ENCODE measurements at regions not wholly inside any gene's neighbourhood (a gene's known extent, or its start where the extent isn't known, plus 50 kb on each side); places are given as distances from the start of the nearest gene placed in this dataset.

GRCh38 chr1:58206749-58207148 is 339.8 kb downstream of the OMA1 start:
- H3K4me3 ChIP-seq, result no peak overlapping the region
- H3K27me3 ChIP-seq, result no peaks in the 10 kb centered on the region
- Mint-ChIP-seq H3K27me3 (ENCODE audit: insufficient read depth, low read depth) (no peaks in the 10 kb centered on the region), H3K36me3 (peaks cover 3% of the 10 kb centered on the region), H3K4me1 (peaks cover 3% of the 10 kb centered on the region), H3K9me3 (no peaks in the 10 kb centered on the region), H3K27ac (no peak overlapping the region), H3K4me3 (no peak overlapping the region)
- no peaks in the 10 kb centered on the region for H3K9me3 ChIP-seq (ENCODE audit: low read depth)
- no peak overlapping the region for H3K4me2 ChIP-seq
- no peaks in the 10 kb centered on the region for H4K20me1 ChIP-seq (ENCODE audit: low read depth)
- H3K36me3 ChIP-seq, result no peaks in the 10 kb centered on the region
- DNase-seq (ENCODE audit: low spot score), result no peak
- no peak overlapping the region for H2AFZ ChIP-seq (replicated peaks)
- H3K4me1 ChIP-seq, result peaks cover 4% of the 10 kb centered on the region
- H3K9ac ChIP-seq, result no peak overlapping the region
- no peaks in the 10 kb centered on the region for H3F3A ChIP-seq (ENCODE audit: low read depth)
- no peaks in the 10 kb centered on the region for H3K79me2 ChIP-seq (ENCODE audit: low read depth)
- TF ChIP-seq CTCF (IDR thresholded peaks at IDR 0.05), result no peak
- no peak for TF ChIP-seq EZH2phosphoT487 (IDR thresholded peaks at IDR 0.05)
- TF ChIP-seq EZH2 (IDR thresholded peaks at IDR 0.05), result no peak
- H3K27ac ChIP-seq, result no peak overlapping the region

DNA sequence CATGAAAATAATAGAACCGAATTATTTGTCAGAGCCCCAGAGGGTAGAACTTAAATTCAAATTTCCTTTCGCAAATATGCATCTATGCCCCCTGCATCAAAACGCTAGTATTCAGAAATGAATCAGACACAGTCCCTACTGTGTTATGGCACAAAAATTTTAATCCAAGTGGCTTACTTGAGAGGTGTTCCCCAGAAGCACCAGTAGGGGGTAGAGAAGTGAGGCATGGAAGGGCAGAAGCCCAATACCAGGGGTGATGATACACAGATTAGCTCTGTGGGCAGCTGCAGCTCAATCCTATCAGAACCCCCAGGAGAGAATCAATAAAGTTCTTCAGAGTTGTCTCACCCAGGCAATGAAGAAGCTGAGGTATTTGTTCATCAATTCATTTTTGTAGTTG is 342.2 kb downstream of the OMA1 start:
- H3K36me3 Mint-ChIP-seq, result peaks cover 7% of the 10 kb centered on the region
- no peak overlapping the region for H3K27ac ChIP-seq
- H3K4me3 Mint-ChIP-seq, result no peak overlapping the region
- no peaks in the 10 kb centered on the region for H3K27me3 ChIP-seq
- H3K27ac Mint-ChIP-seq, result no peak overlapping the region
- no peaks in the 10 kb centered on the region for H3K9me3 ChIP-seq (ENCODE audit: low read depth)
- H3K36me3 ChIP-seq, result no peaks in the 10 kb centered on the region
- H3K4me1 ChIP-seq, result no peaks in the 10 kb centered on the region
- no peaks in the 10 kb centered on the region for H3K9me3 Mint-ChIP-seq
- H3K27me3 Mint-ChIP-seq (ENCODE audit: insufficient read depth, low read depth), result no peaks in the 10 kb centered on the region
- H3K4me1 Mint-ChIP-seq, result no peaks in the 10 kb centered on the region
- H3K4me2 ChIP-seq, result no peak overlapping the region
- H3K9ac ChIP-seq, result no peak overlapping the region
- no peak overlapping the region for H3K4me3 ChIP-seq
- H4K20me1 ChIP-seq (ENCODE audit: low read depth), result no peaks in the 10 kb centered on the region
- peak; percentile 40 for DNase-seq (ENCODE audit: low spot score)
- H3F3A ChIP-seq (ENCODE audit: low read depth), result no peaks in the 10 kb centered on the region
- H3K79me2 ChIP-seq (ENCODE audit: low read depth), result no peaks in the 10 kb centered on the region
- no peak for TF ChIP-seq EZH2phosphoT487 (IDR thresholded peaks at IDR 0.05)
- TF ChIP-seq CTCF (IDR thresholded peaks at IDR 0.05), result peak; percentile 49
- H2AFZ ChIP-seq (replicated peaks), result no peak overlapping the region

DNA sequence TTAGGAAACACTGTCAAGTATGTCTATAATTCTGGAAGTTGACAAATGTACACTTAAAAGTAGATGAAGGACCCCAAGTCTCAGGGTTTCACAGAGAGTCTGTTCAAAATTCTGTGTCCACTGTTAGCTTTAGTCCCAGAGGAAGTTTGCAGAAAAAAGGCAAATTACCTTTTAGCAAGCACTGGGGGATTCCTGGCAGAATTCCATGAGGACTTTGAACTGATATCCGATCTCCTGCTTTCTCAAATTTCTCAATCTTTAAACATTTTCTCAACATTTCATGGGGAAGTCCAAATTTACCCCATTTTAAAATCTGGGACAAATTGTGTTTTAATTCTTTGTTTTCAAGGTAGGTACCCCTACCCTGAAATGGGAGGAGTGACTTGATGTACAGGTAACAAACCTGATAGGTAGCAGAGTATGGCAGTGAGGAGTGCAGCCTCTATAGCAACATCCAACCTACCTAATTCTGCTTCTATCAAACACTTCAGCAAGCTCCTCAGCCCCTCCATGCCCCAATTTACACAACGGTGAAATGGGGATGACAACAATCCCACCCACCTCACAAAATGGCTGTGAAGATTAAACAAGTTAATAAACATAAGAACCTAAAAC is 344.9 kb downstream of the OMA1 start:
- Histone ChIP-seq H3K4me1 (no peaks in the 10 kb centered on the region), H3K79me2 (ENCODE audit: low read depth) (no peaks in the 10 kb centered on the region), H3K4me3 (no peak overlapping the region), H3K36me3 (no peaks in the 10 kb centered on the region), H4K20me1 (ENCODE audit: low read depth) (no peaks in the 10 kb centered on the region), H2AFZ (replicated peaks) (no peak overlapping the region), H3F3A (ENCODE audit: low read depth) (no peaks in the 10 kb centered on the region), H3K27me3 (no peaks in the 10 kb centered on the region), H3K4me2 (no peak overlapping the region), H3K27ac (no peak overlapping the region), H3K9ac (no peak overlapping the region), H3K9me3 (ENCODE audit: low read depth) (no peaks in the 10 kb centered on the region)
- Mint-ChIP-seq H3K27me3 (ENCODE audit: insufficient read depth, low read depth) (no peaks in the 10 kb centered on the region), H3K4me1 (no peaks in the 10 kb centered on the region), H3K27ac (no peak overlapping the region), H3K9me3 (no peaks in the 10 kb centered on the region), H3K36me3 (peaks cover 9% of the 10 kb centered on the region), H3K4me3 (no peak overlapping the region)
- TF ChIP-seq EZH2 (IDR thresholded peaks at IDR 0.05) (no peak), EZH2phosphoT487 (IDR thresholded peaks at IDR 0.05) (no peak), CTCF (IDR thresholded peaks at IDR 0.05) (no peak)
- DNase-seq (ENCODE audit: low spot score), result no peak

Data from neural progenitor cell (in vitro differentiated cells).